Astrocyte of the cerebellum (primary cell): ENCODE measurements at regions not wholly inside any gene's neighbourhood (a gene's known extent, or its start where the extent isn't known, plus 50 kb on each side); places are given as distances from the start of the nearest gene placed in this dataset.

Experiments used
- DNase-seq: peaks from one replicate; pipeline ENCODE4 v3.0.0-alpha.2; 2011; ENCODE audit warnings: low read depth
- H3K4me3 ChIP-seq: 2 replicates; pipeline ENCODE4 v1.5.1; 2011; ENCODE audit warnings: mild to moderate bottlenecking, low read depth, low read length, moderate library complexity
- CTCF ChIP-seq: IDR thresholded peaks from 2 replicates; pipeline ENCODE4 v1.5.1; 2012; ENCODE audit warnings: low read length, low read depth, moderate library complexity, mild to moderate bottlenecking; ENCODE audit errors: missing control alignments
- in situ Hi-C: cut with HindIII; loops from 2 replicates; pipeline ENCODE4 v1.10.0; 2017; ENCODE audit warnings: low sequenced_read_pairs

- TF ChIP-seq CTCF: no peak
- in situ Hi-C loops: no loop called here
- H3K4me3 ChIP-seq: no peak overlapping the region
- DNase-seq: peak; percentile 59
Measured at GRCh38 chr6:157761331-157761921, 61.6 kb upstream of the SNX9 start.

- TF ChIP-seq CTCF: no peak
- DNase-seq: no peak
- in situ Hi-C loops: no loop called here
- H3K4me3 ChIP-seq: no peak overlapping the region
Measured at GRCh38 chr6:157761926-157762325, 61.1 kb upstream of the SNX9 start.

GRCh38 chr6:157762636-157763035, 60.4 kb upstream of the SNX9 start:
- no peak overlapping the region for H3K4me3 ChIP-seq
- DNase-seq: no peak
- peak; percentile 14 for TF ChIP-seq CTCF
- in situ Hi-C loops: no loop called here

- in situ Hi-C loops: no loop called here
- peak; percentile 33 for DNase-seq
Measured at GRCh38 chr6:157763129-157763903, 59.7 kb upstream of the SNX9 start.

GRCh38 chr6:157763904-157764177, 59.2 kb upstream of the SNX9 start:
- no peak for DNase-seq
- H3K4me3 ChIP-seq: no peak overlapping the region
- in situ Hi-C loops: no loop called here
- TF ChIP-seq CTCF: no peak

More at GRCh38 chr6:157763129-157763903, 59.7 kb upstream of the SNX9 start:
- TF ChIP-seq CTCF: no peak
- no peak overlapping the region for H3K4me3 ChIP-seq

- TF ChIP-seq CTCF: no peak
- DNase-seq: peak; percentile 98
- no peak overlapping the region for H3K4me3 ChIP-seq
- in situ Hi-C loops: no loop called here
Measured at GRCh38 chr6:157764178-157765068, 58.6 kb upstream of the SNX9 start.
